Breast epithelium (tissue), 3 donors: ENCODE measurements at regions not wholly inside any gene's neighbourhood (a gene's known extent, or its start where the extent isn't known, plus 50 kb on each side); places are given as distances from the start of the nearest gene placed in this dataset.

ENCODE experiments used
- POLR2A ChIP-seq: fragments of 450-650 bp; IDR thresholded peaks from one replicate; pipeline ENCODE4 v1.6.1; 2016; ENCODE audit warnings: antibody characterized with exemption, mild to moderate bottlenecking, moderate library complexity
- POLR2AphosphoS5 ChIP-seq, 3 donors: sonication (generic); formaldehyde crosslinking; IDR thresholded peaks; one replicate each; pipeline ENCODE4 v1.6.1; 2017; ENCODE audit warnings: antibody characterized with exemption in 3 of 3
- TF ChIP-seq, protein P1 (sequence below), 3 donors: fragments of 450-650 bp; IDR thresholded peaks; one replicate each; pipeline ENCODE4 v1.5.1; 2016 to 2017; ENCODE audit warnings: antibody characterized with exemption in 3 of 3, mild to moderate bottlenecking in 3 of 3, moderate library complexity in 3 of 3

DNA sequence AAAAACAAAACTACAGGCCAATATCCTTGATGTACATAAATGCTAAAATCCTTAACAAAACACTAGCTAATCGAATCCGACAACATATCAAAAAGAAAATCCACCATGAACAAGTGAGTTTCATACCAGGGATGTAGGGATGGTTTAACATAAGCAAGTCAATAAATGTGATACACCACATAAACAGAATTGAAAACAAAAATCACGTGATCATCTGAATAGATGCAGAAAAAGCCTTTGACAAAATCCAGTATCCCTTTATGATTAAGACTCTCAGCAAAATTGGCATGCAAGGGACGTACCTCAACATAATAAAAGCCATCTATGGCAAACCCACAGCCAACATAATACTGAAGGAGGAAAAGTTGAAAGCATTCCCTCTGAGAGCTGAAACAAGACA, 466.1 kb downstream of the BRINP3 start:
- TF ChIP-seq, protein P1, sequence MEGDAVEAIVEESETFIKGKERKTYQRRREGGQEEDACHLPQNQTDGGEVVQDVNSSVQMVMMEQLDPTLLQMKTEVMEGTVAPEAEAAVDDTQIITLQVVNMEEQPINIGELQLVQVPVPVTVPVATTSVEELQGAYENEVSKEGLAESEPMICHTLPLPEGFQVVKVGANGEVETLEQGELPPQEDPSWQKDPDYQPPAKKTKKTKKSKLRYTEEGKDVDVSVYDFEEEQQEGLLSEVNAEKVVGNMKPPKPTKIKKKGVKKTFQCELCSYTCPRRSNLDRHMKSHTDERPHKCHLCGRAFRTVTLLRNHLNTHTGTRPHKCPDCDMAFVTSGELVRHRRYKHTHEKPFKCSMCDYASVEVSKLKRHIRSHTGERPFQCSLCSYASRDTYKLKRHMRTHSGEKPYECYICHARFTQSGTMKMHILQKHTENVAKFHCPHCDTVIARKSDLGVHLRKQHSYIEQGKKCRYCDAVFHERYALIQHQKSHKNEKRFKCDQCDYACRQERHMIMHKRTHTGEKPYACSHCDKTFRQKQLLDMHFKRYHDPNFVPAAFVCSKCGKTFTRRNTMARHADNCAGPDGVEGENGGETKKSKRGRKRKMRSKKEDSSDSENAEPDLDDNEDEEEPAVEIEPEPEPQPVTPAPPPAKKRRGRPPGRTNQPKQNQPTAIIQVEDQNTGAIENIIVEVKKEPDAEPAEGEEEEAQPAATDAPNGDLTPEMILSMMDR (IDR thresholded peaks at IDR 0.05), result no peak
- TF ChIP-seq POLR2A, result no peak
- no peak for TF ChIP-seq POLR2AphosphoS5 (IDR thresholded peaks at IDR 0.05)
